ENCODE measurements at regions not wholly inside any gene's neighbourhood (a gene's known extent, or its start where the extent isn't known, plus 50 kb on each side); places are given as distances from the start of the nearest gene placed in this dataset.

- TF ChIP-seq PKNOX1 (IDR thresholded peaks at IDR 0.05) (no peak), NRF1 (conservative IDR thresholded peaks at IDR 0.05; ENCODE audit: low read depth, low read length) (no peak), YY1 (IDR thresholded peaks at IDR 0.05; ENCODE audit: low read depth, low read length) (no peak), CTCF (IDR thresholded peaks at IDR 0.05 in 2 of 3, conservative IDR thresholded peaks at IDR 0.05 in 1 of 3; ENCODE audit: control insufficient read depth in 2 of 3, extremely low read depth in 1 of 3, insufficient read depth in 1 of 3, low read depth in 3 of 3, low read length in 3 of 3) (no peak), RB1 (IDR thresholded peaks at IDR 0.05; ENCODE audit: borderline replicate concordance) (no peak), POLR2A (IDR thresholded peaks at IDR 0.05; ENCODE audit: low read depth, low read length) (no peak), ZBED1 (IDR thresholded peaks at IDR 0.05; ENCODE audit: borderline replicate concordance) (no peak)
Measured at GRCh38 chr3:147008458-147008857, 397.9 kb downstream of the ZIC4 start.
